K562 (cell line): ENCODE measurements at regions not wholly inside any gene's neighbourhood (a gene's known extent, or its start where the extent isn't known, plus 50 kb on each side); places are given as distances from the start of the nearest gene placed in this dataset.
"Not testable (repeated sequence)": the region's sequence is repeated elsewhere in the genome, so short reads cannot be mapped to it uniquely, and the experiment has no call there.

Experiments used
- ATAC-seq: fragments of 200-7000 bp; cut with Tn5 transposase; 3 replicates; pipeline ENCODE4 v1.9.1; 2020; ENCODE audit warnings: moderate library complexity
- BruUV-seq: library from RNA; stranded (reverse); fragments of 400-500 nt; replicated peaks from 2 replicates; lab custom pipeline; 2021; lab: Mats Ljungman, UMichigan
- CTCF ChIA-PET: fragments of 300-600 bp; formaldehyde crosslinking; extraction: SDS; loops from one replicate; lab custom pipeline; 2021; ENCODE audit warnings: low intra/inter-chr PET ratio; lab: Yijun Ruan, JAX
- POLR2A ChIA-PET: fragments of 300-600, 350-650 bp; sonication (Branson Sonifier 250); formaldehyde crosslinking; extraction: SDS; loops from one replicate; lab custom pipeline; 2021; ENCODE audit warnings: antibody characterized with exemption, inconsistent platforms; lab: Yijun Ruan, JAX
- DNase-seq, 4 experiments: peaks; one replicate each; pipeline versions ENCODE4 v3.0.0 to v3.0.0-alpha.2; 2011 to 2018; ENCODE audit warnings: low spot score in 3 of 4, mixed read lengths in 3 of 4; ENCODE audit errors: extremely low read depth in 1 of 4
- FAIRE-seq: peaks from 2 replicates; lab custom pipeline; 2011; peaks lifted over from hg19 to GRCh38; lab: Jason Lieb, UNC
- H2AFZ ChIP-seq: 2 replicates; pipeline ENCODE4 v1.6.0; 2011; ENCODE audit warnings: low read depth, low read length, control low read depth, inconsistent platforms
- H3K27ac ChIP-seq: fragments of 200-600 bp; 3 replicates; pipeline ENCODE4 v1.8.0; 2011; ENCODE audit warnings: low read depth, mild to moderate bottlenecking, control low read depth, inconsistent platforms, low read length, moderate library complexity, mixed read lengths; ENCODE audit errors: extremely low read depth
- H3K27me3 ChIP-seq, 2 experiments: fragments of 300-600 bp in 1 of 2; 2 replicates in 1 of 2; 3 replicates in 1 of 2; pipeline versions ENCODE4 v1.6.0 to v1.8.0; 2011; ENCODE audit warnings: inconsistent platforms in 2 of 2, low read length in 2 of 2, mild to moderate bottlenecking in 1 of 2, mixed read lengths in 1 of 2, moderate library complexity in 1 of 2; ENCODE audit not compliant: control insufficient read depth in 2 of 2, insufficient read depth in 2 of 2
- H3K36me3 ChIP-seq: fragments of 300-600 bp; 3 replicates; pipeline ENCODE4 v1.8.0; 2011; ENCODE audit warnings: mild to moderate bottlenecking, low read length, inconsistent platforms; ENCODE audit not compliant: control insufficient read depth, insufficient read depth
- H3K4me1 ChIP-seq, 2 experiments: fragments of 200-600 bp in 1 of 2; replicated peaks in 1 of 2; 2 replicates in 1 of 2; 3 replicates in 1 of 2; pipeline versions ENCODE4 v1.5.1 to v1.8.0; 2011; ENCODE audit warnings: inconsistent platforms in 2 of 2, low read length in 2 of 2, mild to moderate bottlenecking in 1 of 2, mixed read lengths in 1 of 2, moderate library complexity in 1 of 2; ENCODE audit not compliant: control insufficient read depth in 2 of 2, insufficient read depth in 2 of 2
- H3K4me2 ChIP-seq: 2 replicates; pipeline ENCODE4 v1.6.1; 2011; ENCODE audit warnings: low read length, control low read depth, inconsistent platforms, mixed read lengths; ENCODE audit not compliant: insufficient read depth
- H3K4me3 ChIP-seq: fragments of 200-600 bp; sonication (generic), shearing (Covaris generic); 2 replicates; pipeline ENCODE4 v1.5.1; 2016; ENCODE audit warnings: control low read depth, inconsistent platforms
- H3K79me2 ChIP-seq: fragments of 200-600 bp; 3 replicates; pipeline ENCODE4 v1.8.0; 2011; ENCODE audit warnings: low read length, inconsistent platforms; ENCODE audit not compliant: control insufficient read depth, insufficient read depth
- H3K9ac ChIP-seq, 2 experiments: 2 replicates each; pipeline versions ENCODE4 v1.6.0 to v1.6.1; 2011; ENCODE audit warnings: low read depth in 2 of 2, low read length in 2 of 2, control low read depth in 1 of 2, inconsistent platforms in 1 of 2, mild to moderate bottlenecking in 1 of 2, mixed read lengths in 1 of 2; ENCODE audit not compliant: insufficient read depth in 1 of 2
- H3K9me1 ChIP-seq: one replicate; pipeline ENCODE4 v1.6.0; 2011; ENCODE audit warnings: inconsistent platforms, mild to moderate bottlenecking, low read length, moderate library complexity; ENCODE audit not compliant: control insufficient read depth, insufficient read depth
- H3K9me3 ChIP-seq: replicated peaks from 2 replicates; pipeline ENCODE4 v1.5.1; 2011; ENCODE audit warnings: low read depth, low read length, inconsistent platforms; ENCODE audit not compliant: control insufficient read depth, insufficient read depth
- H4K20me1 ChIP-seq: replicated peaks from 2 replicates; pipeline ENCODE4 v1.6.1; 2011; ENCODE audit warnings: low read length, inconsistent platforms, mixed read lengths; ENCODE audit not compliant: control insufficient read depth, insufficient read depth
- GTF2F1 ChIP-seq: IDR thresholded peaks from 2 replicates; pipeline ENCODE4 v1.6.1; 2011; ENCODE audit warnings: low read depth, low read length, improper control_type of control experiment
- MAFF ChIP-seq: IDR thresholded peaks from 2 replicates; pipeline ENCODE4 v1.6.1; 2012; ENCODE audit warnings: low read length, improper control_type of control experiment
- SPI1 ChIP-seq: IDR thresholded peaks from 2 replicates; pipeline ENCODE4 v1.6.1; 2011; ENCODE audit warnings: low read depth, low read length, control low read depth, borderline replicate concordance
- ZNF24 ChIP-seq: fragments of 450-650 bp; IDR thresholded peaks from 2 replicates; pipeline ENCODE4 v1.6.1; 2016
- WGBS: fragments of 100-300 bp; shearing (Covaris generic); methylation state at CpG from one replicate; pipeline ENCODE4 v1.1.6; 2016; ENCODE audit warnings: low coverage, mixed read lengths; ENCODE audit not compliant: insufficient coverage; ENCODE audit errors: missing lambda C conversion rate; 5-methylcytosine and 5-hydroxymethylcytosine counted together
- in situ Hi-C: fragments of 300-500 bp; cut with MboI; formaldehyde crosslinking; loops from 4 replicates; pipeline ENCODE4 v1.15.0; 2018; ENCODE audit warnings: inconsistent platforms, mixed read lengths
- intact Hi-C: fragments of 100-400 bp; cut with micrococcal nuclease; formaldehyde crosslinking; loops from 2 replicates; pipeline ENCODE4 v1.14.2; 2022

GRCh38 chr5:99030906-99031440 lies 102.2 kb upstream of the CHD1 start:
- Histone ChIP-seq H3K27ac (no peak overlapping the region), H3K36me3 (no peaks in the 10 kb centered on the region), H3K9me1 (no peaks in the 10 kb centered on the region), H4K20me1 (no peaks in the 10 kb centered on the region), H3K4me3 (no peak overlapping the region), H3K79me2 (no peaks in the 10 kb centered on the region), H2AFZ (no peak overlapping the region), H3K4me1 (peaks cover 0 to 11% of the 10 kb centered on the region in 2 experiments; a peak in 2 of 5 replicates), H3K4me2 (no peak overlapping the region), H3K27me3 (no peaks in the 10 kb centered on the region), H3K9ac (no peak overlapping the region), H3K9me3 (no peaks in the 10 kb centered on the region)
- in situ Hi-C loops = loop anchor here (5.0 to 25.0 kb wide), 2 partner anchors 129 to 1844 kb away; partner anchors contain the start of gene RIOK2
- ChIA-PET CTCF (interaction anchor here (1.1 to 4.1 kb wide), 2 partner anchors 57 to 124 kb away, joined by 4 to 53 read pairs; no protein-coding TSS in a partner anchor), POLR2A (no interaction called here)
- ATAC-seq (no peak), DNase-seq (no peak), FAIRE-seq (no peak)
- no TSS peak for BruUV-seq
- intact Hi-C loops = loop anchor here (5.0 kb wide), 2 partner anchors 104 to 194 kb away; partner anchors contain the start of gene CHD1
- no peak for TF ChIP-seq ZNF24

GRCh38 chr5:99029172-99029571 lies 100.4 kb upstream of the CHD1 start:
- Histone ChIP-seq H3K79me2 (no peaks in the 10 kb centered on the region), H3K9ac (no peak overlapping the region), H3K4me2 (no peak overlapping the region), H3K9me1 (no peaks in the 10 kb centered on the region), H3K36me3 (no peaks in the 10 kb centered on the region), H2AFZ (no peak overlapping the region), H4K20me1 (no peaks in the 10 kb centered on the region), H3K27me3 (no peaks in the 10 kb centered on the region)
- FAIRE-seq (no peak), DNase-seq (no peak)
- CTCF ChIA-PET = interaction anchor here (1.5 kb wide), 1 partner anchor 123 kb away, joined by 3 read pairs; no protein-coding TSS in a partner anchor
- 83% methylated on average over 1 of the region's 1 CpG for WGBS
- POLR2A ChIA-PET = interaction anchor here (0.6 to 1.2 kb wide), 2 partner anchors 112 to 115 kb away, joined by 3 read pairs; no protein-coding TSS in a partner anchor
- intact Hi-C loops = no loop called here
- in situ Hi-C loops = loop anchor here (10.0 to 25.0 kb wide), 2 partner anchors 104 to 1842 kb away; partner anchors contain the start of genes CHD1 and RIOK2
- TF ChIP-seq MAFF (no peak), GTF2F1 (no peak), SPI1 (no peak)
- TF ChIP-seq, all 486 proteins: peak for 0
- no TSS peak for BruUV-seq
- no peak for ATAC-seq
- peaks cover 0 to 7% of the 10 kb centered on the region in 2 experiments; a peak in 2 of 5 replicates for H3K4me1 ChIP-seq
- H3K27ac ChIP-seq = no peak overlapping the region
- H3K9me3 ChIP-seq = no peaks in the 10 kb centered on the region
- H3K4me3 ChIP-seq = no peak overlapping the region

GRCh38 chr5:99028170-99028569 lies 99.4 kb upstream of the CHD1 start:
- not testable (repeated sequence) for H3K4me2 ChIP-seq, BruUV-seq, H3K4me1 ChIP-seq

More at GRCh38 chr5:99028170-99028569, 99.4 kb upstream of the CHD1 start:
- 79% methylated on average over 6 of the region's 6 CpGs for WGBS
- H3K9me3 ChIP-seq, H4K20me1 ChIP-seq, FAIRE-seq, H3K36me3 ChIP-seq, DNase-seq, H2AFZ ChIP-seq, intact Hi-C loops, ATAC-seq, H3K27me3 ChIP-seq, H3K27ac ChIP-seq, H3K79me2 ChIP-seq, H3K9me1 ChIP-seq, H3K4me3 ChIP-seq, H3K9ac ChIP-seq: not testable (repeated sequence)
- in situ Hi-C loops = loop anchor here (10.0 to 25.0 kb wide), 2 partner anchors 103 to 1841 kb away; partner anchors contain the start of genes CHD1 and RIOK2
- CTCF ChIA-PET = interaction anchor here (1.0 to 1.5 kb wide), 2 partner anchors 122 to 124 kb away, joined by 3 read pairs; no protein-coding TSS in a partner anchor
- POLR2A ChIA-PET = interaction anchor here (1.2 kb wide), 1 partner anchor 111 kb away, joined by 3 read pairs; no protein-coding TSS in a partner anchor
